Breast epithelium (tissue), 4 donors: ENCODE measurements at regions not wholly inside any gene's neighbourhood (a gene's known extent, or its start where the extent isn't known, plus 50 kb on each side); places are given as distances from the start of the nearest gene placed in this dataset.

Experiments used
- DNase-seq, 2 donors: peaks; one replicate each; pipeline ENCODE4 v3.0.0-alpha.2; 2019; ENCODE audit warnings: low spot score in 2 of 2
- H3K27ac ChIP-seq, 2 donors: fragments of 200-600 bp; sonication (generic) in 1 of 2; one replicate each; pipeline ENCODE4 v1.5.1; 2016 to 2019; ENCODE audit warnings: mild to moderate bottlenecking in 1 of 2
- H3K27me3 ChIP-seq, 2 donors: fragments of 200-600 bp; sonication (generic) in 1 of 2; one replicate each; pipeline versions ENCODE4 v1.5.1 to v1.6.0; 2017 to 2019; ENCODE audit warnings: control low read depth in 1 of 2, mild to moderate bottlenecking in 1 of 2
- H3K36me3 ChIP-seq: fragments of 200-600 bp; one replicate; pipeline ENCODE4 v1.5.1; 2019
- H3K4me1 ChIP-seq, 2 donors: fragments of 200-600 bp; sonication (generic); one replicate each; pipeline ENCODE4 v1.5.1; 2016 to 2019; ENCODE audit warnings: control low read depth in 1 of 2
- H3K4me3 ChIP-seq, 3 donors: fragments of 200-600 bp; sonication (generic); 1 replicate in 2 of 3; 2 replicates in 1 of 3; pipeline ENCODE4 v1.5.1; 2016 to 2019; ENCODE audit warnings: mild to moderate bottlenecking in 3 of 3, moderate library complexity in 2 of 3
- H3K9me3 ChIP-seq, 2 donors: fragments of 200-600 bp; sonication (generic) in 1 of 2; one replicate each; pipeline ENCODE4 v1.5.1; 2016 to 2019; ENCODE audit warnings: control low read depth in 1 of 2
- CTCF ChIP-seq, 3 donors: fragments of 450-650 bp; IDR thresholded peaks; one replicate each; pipeline ENCODE4 v1.5.1; 2016 to 2017; ENCODE audit warnings: antibody characterized with exemption in 3 of 3, mild to moderate bottlenecking in 3 of 3, moderate library complexity in 3 of 3
- POLR2A ChIP-seq: fragments of 450-650 bp; IDR thresholded peaks from one replicate; pipeline ENCODE4 v1.6.1; 2016; ENCODE audit warnings: antibody characterized with exemption, mild to moderate bottlenecking, moderate library complexity
- POLR2AphosphoS5 ChIP-seq, 3 donors: sonication (generic); formaldehyde crosslinking; IDR thresholded peaks; one replicate each; pipeline ENCODE4 v1.6.1; 2017; ENCODE audit warnings: antibody characterized with exemption in 3 of 3
- intact Hi-C: fragments of 100-400 bp; cut with DNase I; formaldehyde crosslinking; loops from one replicate; pipeline ENCODE4 v1.15.1; 2023; ENCODE audit warnings: low total_unique reads

- Histone ChIP-seq H3K9me3 (no peaks in the 10 kb centered on the region), H3K27me3 (no peaks in the 10 kb centered on the region), H3K4me3 (no peak overlapping the region), H3K27ac (no peak overlapping the region), H3K36me3 (no peaks in the 10 kb centered on the region), H3K4me1 (no peaks in the 10 kb centered on the region)
- no peak for TF ChIP-seq POLR2A
- TF ChIP-seq CTCF (IDR thresholded peaks at IDR 0.05): no peak
- TF ChIP-seq POLR2AphosphoS5 (IDR thresholded peaks at IDR 0.05): no peak
- no peak for DNase-seq
- intact Hi-C loops: no loop called here
These were observed 118.6 kb downstream of the SLIT2 start for GRCh38 chr4:20370274-20370673.

GRCh38 chr4:20376070-20376469 is 124.4 kb downstream of the SLIT2 start:
- TF ChIP-seq POLR2A: no peak
- TF ChIP-seq POLR2AphosphoS5 (IDR thresholded peaks at IDR 0.05): no peak

GRCh38 chr4:20378181-20378580 is 126.5 kb downstream of the SLIT2 start:
- H3K36me3 ChIP-seq: no peaks in the 10 kb centered on the region
- intact Hi-C loops: no loop called here

More at GRCh38 chr4:20376070-20376469, 124.4 kb downstream of the SLIT2 start:
- H3K36me3 ChIP-seq: no peaks in the 10 kb centered on the region
- DNase-seq: no peak
- no peaks in the 10 kb centered on the region for H3K4me1 ChIP-seq
- H3K27ac ChIP-seq: no peak overlapping the region
- intact Hi-C loops: no loop called here
- H3K4me3 ChIP-seq: no peak overlapping the region
- no peaks in the 10 kb centered on the region for H3K27me3 ChIP-seq
- no peaks in the 10 kb centered on the region for H3K9me3 ChIP-seq

GRCh38 chr4:20381005-20381404 is 129.3 kb downstream of the SLIT2 start:
- Histone ChIP-seq H3K36me3 (no peaks in the 10 kb centered on the region), H3K27me3 (no peaks in the 10 kb centered on the region), H3K9me3 (no peaks in the 10 kb centered on the region), H3K27ac (no peak overlapping the region), H3K4me3 (no peak overlapping the region), H3K4me1 (no peaks in the 10 kb centered on the region)
- intact Hi-C loops: no loop called here
- no peak for TF ChIP-seq POLR2AphosphoS5 (IDR thresholded peaks at IDR 0.05)
- no peak for TF ChIP-seq POLR2A
- TF ChIP-seq CTCF (IDR thresholded peaks at IDR 0.05): no peak
- no peak for DNase-seq

More at GRCh38 chr4:20378181-20378580, 126.5 kb downstream of the SLIT2 start:
- Histone ChIP-seq H3K4me3 (no peak overlapping the region), H3K9me3 (no peaks in the 10 kb centered on the region), H3K27ac (no peak overlapping the region), H3K4me1 (no peaks in the 10 kb centered on the region), H3K27me3 (no peaks in the 10 kb centered on the region)
- DNase-seq: no peak
- TF ChIP-seq POLR2AphosphoS5 (IDR thresholded peaks at IDR 0.05) (no peak), POLR2A (no peak)

- Histone ChIP-seq H3K27ac (no peak overlapping the region), H3K36me3 (no peaks in the 10 kb centered on the region), H3K27me3 (no peaks in the 10 kb centered on the region), H3K4me3 (no peak overlapping the region), H3K4me1 (no peaks in the 10 kb centered on the region), H3K9me3 (no peaks in the 10 kb centered on the region)
- intact Hi-C loops: no loop called here
- TF ChIP-seq POLR2A (no peak), CTCF (IDR thresholded peaks at IDR 0.05) (no peak), POLR2AphosphoS5 (IDR thresholded peaks at IDR 0.05) (no peak)
- no peak for DNase-seq
These were observed 131.6 kb downstream of the SLIT2 start for GRCh38 chr4:20383283-20383682.

GRCh38 chr4:20383969-20384368 is 132.3 kb downstream of the SLIT2 start:
- no peaks in the 10 kb centered on the region for H3K36me3 ChIP-seq
- H3K27me3 ChIP-seq: no peaks in the 10 kb centered on the region
- no peak overlapping the region for H3K4me3 ChIP-seq
- intact Hi-C loops: no loop called here
- DNase-seq: no peak
- H3K27ac ChIP-seq: no peak overlapping the region
- H3K9me3 ChIP-seq: no peaks in the 10 kb centered on the region
- no peaks in the 10 kb centered on the region for H3K4me1 ChIP-seq
- no peak for TF ChIP-seq POLR2AphosphoS5 (IDR thresholded peaks at IDR 0.05)
- TF ChIP-seq POLR2A: no peak
- TF ChIP-seq CTCF (IDR thresholded peaks at IDR 0.05): no peak
